HG03095 (cell line): ENCODE measurements at regions not wholly inside any gene's neighbourhood (a gene's known extent, or its start where the extent isn't known, plus 50 kb on each side); places are given as distances from the start of the nearest gene placed in this dataset.

ENCODE experiments used
- ATAC-seq: cut with Tn5 transposase; IDR thresholded peaks from one replicate; pipeline ENCODE4 v1.9.1; 2021; ENCODE audit warnings: moderate library complexity; ENCODE audit not compliant: unreplicated experiment

DNA sequence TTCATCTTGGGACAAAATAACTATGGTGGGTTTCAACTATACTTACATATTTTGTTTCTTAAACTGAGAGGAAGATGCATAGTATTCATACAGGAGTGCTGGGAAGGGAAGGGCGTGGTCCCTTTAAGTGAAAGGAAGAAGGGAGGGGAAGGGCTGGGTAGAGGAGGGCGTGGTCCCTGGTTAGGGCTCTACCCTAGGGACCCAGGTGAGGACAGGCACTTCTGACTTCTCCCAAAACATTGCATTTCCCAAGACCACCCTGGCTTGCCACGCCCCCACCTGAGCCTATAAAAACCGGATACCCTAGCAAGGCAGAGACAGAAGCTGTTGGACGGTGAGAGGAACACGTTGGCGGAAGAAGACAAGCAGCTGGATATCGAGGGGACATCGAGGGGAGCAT is 157.6 kb upstream of the PLXNA4 start:
- no peak for ATAC-seq

DNA sequence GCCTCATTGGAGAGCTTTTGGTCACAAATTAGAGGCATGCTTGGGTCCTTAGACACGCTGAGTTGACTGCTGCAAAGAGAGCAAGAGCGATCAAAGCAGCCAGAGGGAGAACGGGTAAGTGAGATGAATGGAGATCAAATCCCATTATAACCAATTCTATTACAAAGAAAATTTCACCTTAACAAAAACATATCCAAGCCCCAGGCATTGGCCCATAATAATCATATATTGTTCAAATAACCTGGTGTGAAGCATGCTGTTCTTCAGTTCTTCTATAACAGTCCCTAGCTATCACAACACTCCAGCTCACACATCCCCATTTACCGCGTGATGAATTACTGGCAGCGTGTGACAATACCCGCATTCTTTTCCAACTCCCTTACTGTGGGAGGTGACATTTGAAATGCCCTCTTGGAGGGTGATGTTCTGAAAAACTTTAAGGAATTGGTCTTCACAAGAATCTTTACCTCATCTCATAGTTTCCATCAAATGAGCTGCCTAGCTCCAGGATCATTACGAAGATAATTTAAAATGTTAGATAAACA is 156.1 kb upstream of the PLXNA4 start:
- no peak for ATAC-seq

DNA sequence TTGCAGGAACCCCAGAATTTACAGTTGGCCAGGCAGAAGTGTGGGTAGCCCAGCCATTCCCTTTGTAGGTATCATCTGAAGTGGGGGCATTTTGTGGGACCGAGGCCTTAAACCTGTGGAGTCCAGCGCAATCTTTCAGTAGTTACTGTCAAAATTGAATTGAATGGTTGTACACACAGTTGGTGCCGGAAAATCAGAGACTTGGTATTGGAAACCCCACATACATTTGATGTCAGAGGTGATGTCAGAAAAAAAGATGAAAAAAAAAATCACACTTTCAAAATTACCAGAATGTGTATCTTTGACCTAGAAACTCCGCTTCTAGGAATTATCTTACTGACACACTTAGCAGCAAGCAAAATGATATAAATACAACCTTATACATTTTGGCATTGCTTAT is 153.8 kb upstream of the PLXNA4 start:
- ATAC-seq = no peak

DNA sequence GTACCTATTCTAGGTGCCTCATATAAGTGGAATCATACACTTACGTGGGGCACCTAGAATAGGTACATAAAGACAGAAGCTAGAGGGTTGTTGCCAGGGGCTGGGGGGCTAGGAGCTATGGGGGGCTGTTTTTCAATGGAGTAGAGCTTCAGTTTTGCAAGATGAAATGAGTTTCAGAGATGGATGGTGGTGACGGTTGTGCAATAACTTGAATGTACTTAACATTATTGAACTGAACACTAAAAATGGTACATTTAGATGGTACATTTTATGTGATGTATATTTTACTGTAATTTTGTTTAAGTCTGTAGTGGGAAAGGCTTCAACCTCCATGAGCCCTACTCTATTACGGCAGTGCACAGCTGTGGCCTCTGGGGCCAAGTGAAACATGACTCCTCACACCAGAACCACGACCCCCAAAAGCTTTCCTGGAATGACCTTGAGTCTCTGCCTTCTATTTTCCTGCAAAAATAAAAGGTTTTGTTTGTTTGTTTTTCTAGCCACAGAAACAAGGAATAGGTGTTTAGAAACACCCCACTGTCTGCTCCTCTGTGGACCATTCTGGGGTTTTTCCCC is 147.3 kb upstream of the PLXNA4 start:
- no peak for ATAC-seq

DNA sequence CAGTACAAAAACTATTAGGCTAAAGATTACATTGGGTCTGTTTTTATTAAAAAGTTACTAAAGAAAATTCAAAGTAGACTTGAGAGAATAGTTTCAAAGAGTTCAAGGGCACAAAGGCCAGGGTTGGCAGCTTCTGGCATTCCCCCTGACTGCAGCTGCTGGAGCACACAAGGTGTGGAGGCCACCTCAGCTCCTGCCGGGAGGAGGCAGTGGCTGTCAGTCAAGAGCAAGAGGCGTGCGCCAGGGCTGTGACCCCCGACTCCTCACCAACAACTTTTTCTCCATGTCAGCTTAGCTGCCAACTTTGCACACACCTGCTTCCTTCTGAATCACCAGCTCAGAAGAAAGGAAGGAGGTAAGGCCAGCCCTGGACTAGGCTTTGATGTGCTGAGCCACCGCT is 144.6 kb upstream of the PLXNA4 start:
- ATAC-seq = no peak

DNA sequence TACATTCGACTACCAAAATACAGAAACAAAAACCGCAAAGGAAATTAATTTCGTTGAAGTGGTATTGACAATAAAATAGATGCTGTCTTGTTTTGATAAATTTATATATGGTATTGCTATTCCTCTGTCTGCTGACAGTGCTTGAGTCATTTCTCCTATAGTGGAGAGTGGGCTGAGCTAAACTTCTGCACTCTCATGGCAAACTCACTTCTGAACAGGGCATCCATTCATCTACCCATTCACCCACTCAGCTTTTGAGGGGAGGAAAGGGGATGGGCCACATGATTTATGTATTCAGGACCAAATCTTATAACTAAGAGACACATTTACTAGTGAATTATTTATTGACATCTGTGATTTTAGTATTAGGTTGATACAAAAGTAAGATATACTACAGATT is 137.6 kb upstream of the PLXNA4 start:
- ATAC-seq = no peak

DNA sequence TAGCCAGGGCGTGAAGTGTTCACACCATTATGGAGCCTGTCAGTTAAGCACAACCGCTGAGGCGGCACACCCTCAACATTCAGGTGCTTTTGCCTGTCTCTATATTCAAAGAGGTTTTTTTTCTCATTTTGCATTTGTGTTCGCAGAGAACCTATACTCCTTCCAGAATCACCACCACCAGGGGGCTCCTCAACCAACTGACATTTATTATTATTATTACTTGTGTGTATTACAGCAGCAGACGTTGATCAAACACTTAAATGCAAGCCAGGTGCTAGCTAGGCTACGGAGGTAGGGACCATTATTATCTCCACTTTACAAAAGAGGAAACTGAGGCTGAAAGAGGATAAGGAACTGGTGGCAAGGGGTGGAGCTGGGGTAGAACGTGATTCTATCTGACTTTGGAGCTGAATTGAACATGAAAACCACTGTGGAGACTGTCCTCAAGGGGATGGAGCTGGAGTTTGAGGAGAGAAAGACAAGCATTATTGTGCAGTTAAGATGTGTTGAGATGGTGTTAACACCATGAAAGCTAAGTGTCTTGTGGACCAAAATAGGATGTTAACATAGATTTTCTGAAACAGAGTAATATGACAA is 133.8 kb upstream of the PLXNA4 start:
- no peak for ATAC-seq

DNA sequence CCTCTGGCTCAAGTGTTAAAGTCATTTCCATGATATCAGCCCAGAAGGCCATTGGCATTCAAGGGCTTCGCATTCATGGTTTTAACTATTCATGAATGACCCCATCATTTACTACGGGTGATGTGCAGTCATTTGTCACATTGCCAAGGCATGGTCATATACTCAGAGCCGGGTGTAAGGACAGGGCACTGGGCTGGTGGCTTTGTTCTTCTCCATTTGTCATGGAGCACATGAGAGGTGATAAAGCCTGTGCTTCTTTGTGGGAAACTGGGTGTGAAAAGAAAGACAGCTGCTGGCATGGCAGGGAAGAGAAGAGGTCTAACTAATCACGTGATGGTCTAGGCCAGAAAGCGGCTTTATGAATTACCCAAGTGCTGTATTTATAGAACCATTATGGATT is 132.2 kb upstream of the PLXNA4 start:
- no peak for ATAC-seq

DNA sequence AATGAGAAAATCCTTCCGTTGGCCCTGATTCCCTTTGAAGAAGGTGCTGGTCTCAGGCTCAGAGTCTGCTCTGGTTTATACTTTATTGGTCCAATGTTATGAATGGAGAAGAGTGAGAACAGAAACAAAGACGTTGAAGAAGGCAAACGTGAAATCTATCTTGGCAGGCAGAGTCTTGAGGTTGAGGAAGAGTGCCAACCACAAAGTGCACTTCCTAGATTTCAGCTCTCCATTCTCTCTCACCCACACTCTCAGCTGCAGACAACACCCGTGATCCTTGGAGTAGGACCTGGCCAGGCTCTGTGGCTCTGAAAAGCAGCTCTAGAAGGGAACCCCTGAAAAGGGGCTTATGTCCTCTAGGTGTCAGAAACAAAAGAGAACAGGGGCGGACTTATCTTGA is 128.9 kb upstream of the PLXNA4 start:
- no peak for ATAC-seq

DNA sequence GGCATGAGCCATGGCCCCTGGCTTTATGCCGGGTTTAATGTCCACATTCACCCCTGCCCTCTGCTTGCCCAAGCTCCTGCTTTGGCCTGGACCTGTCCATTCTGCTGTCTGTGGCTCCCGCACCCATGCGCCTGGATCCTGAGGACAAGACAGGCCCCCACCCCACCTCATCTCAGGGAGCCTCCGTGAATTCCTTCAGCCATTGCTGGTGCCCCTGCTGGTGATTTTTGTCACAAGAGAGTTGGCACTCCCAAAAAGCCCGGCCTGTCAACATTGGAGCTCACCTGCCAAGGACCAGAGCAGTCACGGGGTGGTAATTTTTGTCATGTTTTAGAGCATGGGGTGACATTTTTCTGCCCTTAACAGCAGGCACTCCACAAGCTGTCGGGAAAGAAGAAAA is 127.5 kb upstream of the PLXNA4 start:
- ATAC-seq = no peak

DNA sequence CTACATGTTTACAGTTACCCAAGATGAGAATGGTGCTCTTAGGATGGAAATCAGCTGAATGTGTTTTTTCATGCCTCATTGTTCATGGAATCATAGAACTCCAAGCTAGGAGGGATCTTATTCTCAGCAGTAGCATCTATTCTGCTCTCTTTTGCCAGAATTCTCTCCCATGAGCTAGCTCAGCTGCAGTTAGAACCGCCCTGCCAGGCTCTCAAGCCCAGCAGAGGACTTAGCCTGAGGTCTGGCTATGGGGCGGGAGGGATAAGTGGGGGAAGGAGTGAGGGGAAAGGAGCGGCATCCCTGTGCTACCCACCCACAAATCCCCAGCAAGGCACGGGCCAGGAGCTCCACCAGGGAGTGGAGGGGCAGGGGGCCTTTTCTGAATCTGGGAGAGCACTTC is 120.7 kb upstream of the PLXNA4 start:
- ATAC-seq = no peak

DNA sequence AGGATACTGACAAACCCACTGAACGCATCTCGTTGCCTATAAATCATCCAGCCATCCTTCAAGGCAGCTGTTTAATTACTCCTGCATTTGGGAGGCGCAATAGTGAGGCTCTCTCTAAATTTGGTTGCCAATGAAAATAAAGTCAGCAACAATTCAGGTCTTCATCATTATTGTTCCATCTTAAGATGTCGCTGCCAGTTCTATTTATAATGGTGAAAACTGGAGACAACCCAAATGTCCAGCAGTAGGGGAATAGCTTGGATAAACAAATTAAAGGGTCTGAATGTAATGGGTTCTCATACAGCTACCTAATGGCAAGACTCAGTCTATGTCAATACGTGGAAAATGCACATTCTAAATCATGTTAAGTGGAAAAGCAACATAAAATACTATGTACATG is 120.1 kb upstream of the PLXNA4 start:
- no peak for ATAC-seq

DNA sequence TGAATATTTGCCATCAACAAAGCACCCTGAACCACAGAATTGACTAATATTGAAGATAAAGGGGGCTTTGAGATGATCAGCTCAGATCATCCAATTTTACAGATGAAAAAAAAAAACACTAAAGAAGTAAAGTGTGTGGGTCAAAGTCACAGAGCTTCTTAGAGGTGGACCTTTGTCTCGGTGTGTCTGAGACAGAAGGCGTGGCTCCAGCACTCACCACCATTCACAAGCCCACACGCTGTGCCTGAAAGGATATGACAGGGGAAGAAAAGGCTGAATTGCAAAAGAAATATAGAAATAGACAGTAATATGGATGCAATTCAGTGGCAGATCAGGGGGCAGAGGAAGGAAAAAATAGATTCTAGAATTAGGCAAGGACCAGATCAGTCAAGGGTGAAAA is 114.9 kb upstream of the PLXNA4 start:
- ATAC-seq = no peak

DNA sequence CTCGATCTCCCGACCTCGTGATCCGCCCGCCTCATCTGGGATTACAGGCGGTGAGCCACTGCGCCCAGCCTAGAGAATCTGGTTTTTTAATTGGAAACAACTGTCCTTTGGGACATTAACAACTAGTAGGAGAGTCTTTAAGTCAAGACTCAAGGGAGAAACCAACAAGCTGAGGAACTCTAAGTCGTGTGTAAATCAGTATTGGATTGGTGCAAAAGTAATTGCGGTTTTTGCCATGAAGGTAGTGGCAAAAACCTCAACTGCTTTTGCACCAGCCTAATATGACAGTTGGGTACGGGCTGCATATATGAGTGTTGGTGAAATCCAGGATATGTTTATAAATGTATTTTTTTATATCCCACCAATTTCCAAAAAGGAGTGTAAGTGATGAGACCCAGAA is 113.9 kb upstream of the PLXNA4 start:
- ATAC-seq = no peak

DNA sequence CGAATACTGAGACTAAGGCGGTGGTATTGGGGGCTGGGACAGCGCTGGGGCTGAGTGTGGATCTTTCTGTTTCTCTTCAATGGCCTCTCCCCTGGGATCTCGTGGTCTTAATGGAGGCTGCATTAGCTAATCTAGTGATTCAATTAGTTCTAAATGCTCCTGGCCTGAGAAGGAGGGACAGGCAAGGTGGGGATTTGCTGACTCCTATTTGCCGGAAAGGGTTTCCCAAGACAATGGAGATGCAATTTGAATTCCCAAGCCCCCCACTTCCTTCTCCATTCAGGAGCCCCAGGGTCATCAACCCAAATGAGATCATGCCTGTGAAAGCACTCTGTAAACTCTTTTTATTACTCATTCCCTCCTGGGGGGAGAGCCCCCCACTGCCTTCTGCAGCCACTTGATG is 111.7 kb upstream of the PLXNA4 start:
- no peak for ATAC-seq

DNA sequence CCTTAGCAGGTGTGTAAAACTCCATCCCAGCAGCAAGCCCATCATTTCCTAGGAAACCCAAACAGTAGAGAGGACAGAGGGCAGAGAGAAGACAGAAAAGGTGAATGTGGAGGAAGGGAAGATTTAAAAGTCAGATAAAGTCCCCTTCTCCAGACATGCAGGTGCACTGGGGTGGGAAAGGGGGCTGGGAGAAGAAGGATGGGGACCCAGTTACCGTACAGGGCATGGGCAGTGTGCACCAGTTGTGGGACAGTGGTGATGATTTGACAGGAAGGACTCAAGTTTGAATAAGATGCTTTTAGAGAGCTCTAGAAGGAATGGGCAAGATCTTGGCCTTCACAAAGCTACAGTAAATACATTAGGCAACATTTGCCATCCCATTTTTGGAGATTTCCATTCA is 110.7 kb upstream of the PLXNA4 start:
- no peak for ATAC-seq

DNA sequence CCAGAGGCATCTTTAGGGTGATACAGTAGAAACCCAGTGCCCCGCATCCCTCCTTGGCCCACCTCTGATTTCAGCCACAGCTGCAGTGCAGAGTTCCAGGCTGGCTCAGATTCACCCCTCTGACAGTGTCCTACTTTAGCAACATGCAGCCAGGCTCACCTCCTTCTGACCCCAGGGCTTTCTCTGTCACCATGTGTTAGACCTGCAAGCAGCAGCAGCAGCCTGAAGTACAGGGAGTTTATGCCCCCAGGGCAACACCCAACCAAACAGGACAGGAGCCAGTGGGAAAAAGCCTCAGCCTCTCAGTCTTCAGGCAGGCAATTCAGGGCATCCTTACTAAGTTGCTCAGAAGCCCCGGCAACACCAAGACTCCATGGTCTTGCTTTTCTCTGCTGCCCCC is 109.0 kb upstream of the PLXNA4 start:
- no peak for ATAC-seq

DNA sequence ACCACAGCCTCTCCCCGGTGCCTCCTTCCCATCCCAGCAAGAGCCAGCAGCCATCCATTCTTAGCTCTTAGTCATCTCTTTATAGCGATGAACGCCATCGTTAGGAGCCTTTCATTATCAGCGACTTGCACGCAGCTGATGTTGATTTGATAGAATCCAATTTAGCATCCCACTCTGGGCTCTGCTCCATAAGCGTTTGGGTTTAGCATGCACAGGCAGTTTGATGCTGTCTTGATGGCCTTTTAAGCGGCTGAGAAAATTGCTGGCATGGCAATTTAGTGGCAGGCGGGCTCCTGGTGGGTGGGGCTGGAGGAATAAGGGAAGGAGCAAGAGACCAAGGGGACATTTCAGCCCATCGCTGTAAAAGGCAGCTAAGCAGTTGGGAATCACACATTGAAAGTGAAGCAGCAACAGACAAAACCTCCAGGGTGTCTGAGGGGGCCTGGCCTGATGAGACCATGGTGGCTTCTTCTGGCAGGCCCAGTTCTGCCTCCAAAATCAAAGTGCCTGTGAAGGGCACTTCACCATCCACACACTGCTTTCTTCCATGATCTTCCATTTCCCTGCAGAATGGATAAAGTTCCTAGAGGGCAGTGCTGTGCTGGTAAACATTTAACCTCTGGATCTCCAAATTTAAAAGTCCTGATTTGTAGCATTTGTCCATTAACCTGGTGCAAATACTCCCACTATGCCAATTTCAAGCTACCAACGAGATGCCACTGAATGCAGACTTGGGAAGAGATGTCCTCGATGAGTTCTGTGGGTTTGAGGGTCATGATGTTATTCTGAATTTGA is 107.8 kb upstream of the PLXNA4 start:
- no peak for ATAC-seq

DNA sequence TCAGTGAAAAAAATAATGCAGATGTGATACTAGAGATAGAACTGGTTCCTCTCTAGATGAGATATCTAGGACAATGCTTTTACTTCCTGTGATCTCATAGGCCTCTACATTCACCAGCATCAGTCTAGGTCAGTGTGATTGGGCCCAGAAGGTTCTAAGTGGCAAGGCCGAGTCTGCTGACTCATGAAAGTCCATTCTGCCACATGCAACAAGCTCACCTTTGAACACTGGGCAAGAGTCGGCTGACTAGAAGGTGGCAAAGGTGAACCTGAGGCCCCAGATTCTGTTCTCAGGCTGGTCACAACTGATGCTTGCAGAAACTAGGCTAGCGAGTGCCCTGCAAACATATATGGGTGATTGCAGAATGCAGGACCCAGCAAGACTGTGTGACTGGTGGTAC is 105.7 kb upstream of the PLXNA4 start:
- no peak for ATAC-seq

DNA sequence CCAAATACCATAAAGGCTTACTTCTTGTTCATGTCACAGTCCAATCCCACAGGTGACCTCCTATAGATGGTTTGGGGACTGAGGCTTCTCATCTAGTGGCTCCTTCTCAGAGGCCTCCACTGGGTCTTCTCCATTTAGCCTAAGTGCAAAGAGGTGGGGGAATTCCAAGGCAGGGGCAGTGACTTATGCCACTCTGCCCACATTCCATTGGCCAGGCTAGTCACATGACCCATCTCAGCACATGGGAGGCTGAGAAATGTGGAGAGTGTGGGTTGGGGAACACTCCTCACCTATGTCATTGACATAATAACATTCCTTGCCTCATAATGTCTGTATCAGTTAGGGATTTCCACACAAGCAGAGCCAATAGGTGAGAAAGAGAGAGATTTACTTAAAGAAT is 104.3 kb upstream of the PLXNA4 start:
- no peak for ATAC-seq

DNA sequence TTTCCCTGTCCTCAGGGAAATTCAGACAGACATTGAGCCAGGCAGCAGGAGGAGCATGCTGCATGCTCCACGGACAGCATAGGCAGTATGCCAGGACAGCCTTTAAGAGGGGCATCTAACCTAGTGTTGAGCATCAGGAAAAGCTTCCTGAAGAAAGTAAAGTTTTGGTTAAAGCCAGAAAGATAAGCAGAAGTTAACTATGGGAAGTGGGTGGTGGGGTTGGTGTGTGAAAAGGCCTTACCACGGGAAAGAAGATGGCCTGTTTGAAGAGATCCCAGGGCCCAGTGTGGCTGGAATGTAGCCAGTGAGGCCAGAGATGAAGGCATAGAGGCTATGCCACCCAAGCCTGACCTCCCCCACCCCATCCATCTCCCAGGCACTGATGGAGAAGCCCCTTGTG is 102.4 kb upstream of the PLXNA4 start:
- ATAC-seq = no peak

DNA sequence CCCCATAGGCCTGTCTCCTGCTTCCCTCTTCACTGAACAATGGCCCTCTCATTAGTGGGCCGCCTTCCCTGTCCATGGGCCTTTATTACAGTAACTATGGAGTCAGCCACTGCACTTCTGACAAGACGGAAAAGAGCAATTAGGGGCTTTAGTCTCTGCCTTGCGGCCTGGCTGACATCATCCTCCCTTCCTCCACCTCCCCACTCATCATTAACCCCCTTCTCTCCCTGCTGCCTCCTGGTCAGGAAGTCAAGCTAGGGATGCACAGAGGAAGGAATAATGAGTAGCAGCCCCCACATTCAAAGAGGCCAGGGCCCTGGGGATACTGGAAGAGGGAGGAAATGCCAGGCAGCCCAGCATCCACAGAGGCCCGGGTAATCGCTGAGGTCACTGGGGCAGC is 101.6 kb upstream of the PLXNA4 start:
- no peak for ATAC-seq
